IMR-90 (cell line): ENCODE measurements at regions not wholly inside any gene's neighbourhood (a gene's known extent, or its start where the extent isn't known, plus 50 kb on each side); places are given as distances from the start of the nearest gene placed in this dataset.

ENCODE experiments used
- ATAC-seq: fragments of 200-7000 bp; cut with Tn5 transposase; 2 replicates; pipeline ENCODE4 v1.9.1; 2020; ENCODE audit warnings: low read depth, mild to moderate bottlenecking, moderate library complexity
- BruUV-seq: library from RNA; stranded (reverse); fragments of 400-500 nt; replicated peaks from 2 replicates; lab custom pipeline; 2021; lab: Mats Ljungman, UMichigan
- CTCF ChIA-PET: fragments of 300-600 bp; formaldehyde crosslinking; extraction: SDS; loops from one replicate; lab custom pipeline; 2021; ENCODE audit warnings: antibody characterized with exemption; lab: Yijun Ruan, JAX
- POLR2A ChIA-PET: fragments of 300-600 bp; sonication (Branson Sonifier 250); formaldehyde crosslinking; loops from one replicate; lab custom pipeline; 2022; ENCODE audit warnings: antibody characterized with exemption; ENCODE audit not compliant: unreplicated experiment; lab: Charles Lee
- DNase-seq: peaks from one replicate; pipeline ENCODE4 v3.0.0; 2013
- H2AFZ ChIP-seq: replicated peaks from 2 replicates; pipeline ENCODE3; 2013; ENCODE audit warnings: low read length, mild to moderate bottlenecking; ENCODE audit not compliant: poor library complexity
- H2AK5ac ChIP-seq: 2 replicates; pipeline ENCODE4 v1.6.1; 2013; ENCODE audit warnings: low read depth, low read length, inconsistent platforms
- H2AK9ac ChIP-seq: replicated peaks from 2 replicates; pipeline ENCODE3; 2013; ENCODE audit warnings: mild to moderate bottlenecking, low read depth, low read length, moderate library complexity; ENCODE audit not compliant: poor library complexity
- H2BK120ac ChIP-seq: 2 replicates; pipeline ENCODE4 v1.6.1; 2013; ENCODE audit warnings: low read depth, low read length, inconsistent platforms
- H2BK15ac ChIP-seq: 3 replicates; pipeline ENCODE4 v1.6.1; 2013; ENCODE audit warnings: low read depth, low read length, inconsistent platforms
- H2BK20ac ChIP-seq: 2 replicates; pipeline ENCODE4 v1.6.1; 2013; ENCODE audit warnings: low read depth, mild to moderate bottlenecking, inconsistent platforms, low read length, moderate library complexity
- H2BK5ac ChIP-seq: 2 replicates; pipeline ENCODE4 v1.6.1; 2013; ENCODE audit warnings: mild to moderate bottlenecking, low read depth, low read length, inconsistent platforms; ENCODE audit not compliant: poor library complexity, severe bottlenecking
- H3K14ac ChIP-seq: replicated peaks from 2 replicates; pipeline ENCODE4 v1.6.1; 2013; ENCODE audit warnings: low read depth, low read length, inconsistent platforms
- H3K18ac ChIP-seq: 2 replicates; pipeline ENCODE4 v1.6.1; 2013; ENCODE audit warnings: low read depth, low read length, control low read depth
- H3K23ac ChIP-seq: 2 replicates; pipeline ENCODE4 v1.6.1; 2013; ENCODE audit warnings: low read depth, low read length, inconsistent platforms
- H3K27ac ChIP-seq: 2 replicates; pipeline ENCODE4 v1.5.1; 2013; ENCODE audit warnings: mild to moderate bottlenecking, control low read depth, low read length; ENCODE audit not compliant: insufficient read depth
- H3K27me3 ChIP-seq: 2 replicates; pipeline ENCODE4 v1.6.1; 2013; ENCODE audit warnings: low read length; ENCODE audit not compliant: control insufficient read depth, insufficient read depth
- H3K36me3 ChIP-seq: 2 replicates; pipeline ENCODE4 v1.6.1; 2013; ENCODE audit warnings: low read length, mixed read lengths; ENCODE audit not compliant: control insufficient read depth, insufficient read depth
- H3K4ac ChIP-seq: 2 replicates; pipeline ENCODE4 v1.6.1; 2013; ENCODE audit warnings: low read depth, low read length, inconsistent platforms
- H3K4me1 ChIP-seq: 2 replicates; pipeline ENCODE4 v1.6.1; 2013; ENCODE audit warnings: low read length, mixed read lengths; ENCODE audit not compliant: control insufficient read depth, insufficient read depth
- H3K4me2 ChIP-seq: 2 replicates; pipeline ENCODE4 v1.6.1; 2013; ENCODE audit warnings: low read depth, mild to moderate bottlenecking, control low read depth, low read length, moderate library complexity
- H3K4me3 ChIP-seq: 2 replicates; pipeline ENCODE4 v1.5.1; 2013; ENCODE audit warnings: low read depth, mild to moderate bottlenecking, control low read depth, low read length, moderate library complexity; ENCODE audit not compliant: insufficient read depth
- H3K56ac ChIP-seq: 2 replicates; pipeline ENCODE4 v1.6.1; 2013; ENCODE audit warnings: low read length, inconsistent platforms; ENCODE audit not compliant: insufficient read depth; ENCODE audit errors: extremely low read depth
- H3K79me1 ChIP-seq, 2 experiments: 2 replicates each; pipeline ENCODE4 v1.6.1; 2013; ENCODE audit warnings: low read length in 2 of 2, inconsistent platforms in 1 of 2, low read depth in 1 of 2
- H3K9ac ChIP-seq: 2 replicates; pipeline ENCODE4 v1.6.1; 2013; ENCODE audit warnings: low read depth, low read length, control low read depth
- H3K9me1 ChIP-seq: 2 replicates; pipeline ENCODE4 v1.6.1; 2013; ENCODE audit warnings: low read length, inconsistent platforms; ENCODE audit not compliant: insufficient read depth
- H3K9me3 ChIP-seq: 2 replicates; pipeline ENCODE4 v1.6.1; 2013; ENCODE audit warnings: low read length; ENCODE audit not compliant: control insufficient read depth, insufficient read depth
- H4K20me1 ChIP-seq: 2 replicates; pipeline ENCODE4 v1.6.1; 2013; ENCODE audit warnings: low read length, inconsistent platforms; ENCODE audit not compliant: insufficient read depth
- H4K5ac ChIP-seq: 2 replicates; pipeline ENCODE4 v1.6.1; 2013; ENCODE audit warnings: mild to moderate bottlenecking, low read depth, low read length, control low read depth
- H4K8ac ChIP-seq, 2 experiments: 2 replicates each; pipeline ENCODE4 v1.6.1; 2013; ENCODE audit warnings: low read depth in 2 of 2, low read length in 2 of 2, control low read depth in 1 of 2, inconsistent platforms in 1 of 2
- H4K91ac ChIP-seq: 2 replicates; pipeline ENCODE4 v1.6.1; 2013; ENCODE audit warnings: low read depth, low read length, inconsistent platforms; ENCODE audit not compliant: insufficient read depth
- BHLHE40 ChIP-seq: fragments of 150-350 bp; IDR thresholded peaks from 2 replicates; pipeline ENCODE4 v1.6.1; 2016; ENCODE audit warnings: mild to moderate bottlenecking, low read depth, low read length
- CEBPB ChIP-seq: IDR thresholded peaks from 2 replicates; pipeline ENCODE4 v1.6.1; 2012; ENCODE audit warnings: low read depth, low read length, improper control_type of control experiment
- CHD1 ChIP-seq: IDR thresholded peaks from 2 replicates; pipeline ENCODE4 v1.6.1; 2012; ENCODE audit warnings: low read depth, low read length, improper control_type of control experiment
- ELK1 ChIP-seq: fragments of 150-350 bp; IDR thresholded peaks from 2 replicates; pipeline ENCODE4 v1.6.1; 2016; ENCODE audit warnings: low read depth, mild to moderate bottlenecking, low read length, moderate library complexity, borderline replicate concordance
- FOS ChIP-seq: fragments of 150-350 bp; IDR thresholded peaks from 2 replicates; pipeline ENCODE4 v1.6.1; 2016; ENCODE audit warnings: low read depth, low read length
- MAFK ChIP-seq: IDR thresholded peaks from 2 replicates; pipeline ENCODE4 v1.6.1; 2012; ENCODE audit warnings: low read depth, low read length, improper control_type of control experiment
- MAZ ChIP-seq: IDR thresholded peaks from 2 replicates; pipeline ENCODE4 v1.6.1; 2012; ENCODE audit warnings: low read depth, mild to moderate bottlenecking, low read length, improper control_type of control experiment, moderate library complexity, borderline replicate concordance
- MXI1 ChIP-seq: IDR thresholded peaks from 2 replicates; pipeline ENCODE4 v1.6.1; 2012; ENCODE audit warnings: low read depth, mild to moderate bottlenecking, low read length, moderate library complexity, borderline replicate concordance
- NFE2L2 ChIP-seq: fragments of 150-350 bp; IDR thresholded peaks from 2 replicates; pipeline ENCODE4 v1.6.1; 2016; ENCODE audit warnings: low read depth, mild to moderate bottlenecking, low read length
- POLR2A ChIP-seq: IDR thresholded peaks from 2 replicates; pipeline ENCODE4 v1.6.1; 2012; ENCODE audit warnings: mild to moderate bottlenecking, low read depth, low read length
- RAD21 ChIP-seq: IDR thresholded peaks from 2 replicates; pipeline ENCODE4 v1.6.1; 2012; ENCODE audit warnings: low read length, improper control_type of control experiment
- RCOR1 ChIP-seq: IDR thresholded peaks from 2 replicates; pipeline ENCODE4 v1.6.1; 2012; ENCODE audit warnings: mild to moderate bottlenecking, low read length, improper control_type of control experiment; ENCODE audit not compliant: insufficient replicate concordance
- RFX5 ChIP-seq: IDR thresholded peaks from 2 replicates; pipeline ENCODE4 v1.8.0; 2012; ENCODE audit warnings: low read depth, mild to moderate bottlenecking, low read length, moderate library complexity
- SMC3 ChIP-seq: fragments of 150-350 bp; IDR thresholded peaks from 2 replicates; pipeline ENCODE4 v1.6.1; 2016; ENCODE audit warnings: low read depth, mild to moderate bottlenecking, antibody characterized with exemption, low read length, moderate library complexity
- USF2 ChIP-seq: fragments of 150-350 bp; IDR thresholded peaks from 2 replicates; pipeline ENCODE4 v1.6.1; 2017; ENCODE audit warnings: mild to moderate bottlenecking, antibody characterized with exemption, low read length, low read depth
- dilution Hi-C: fragments of 300-500 bp; cut with HindIII; formaldehyde crosslinking; loops from one replicate; pipeline ENCODE4 v1.14.3; 2018; ENCODE audit warnings: low sequenced_read_pairs; ENCODE audit not compliant: unreplicated experiment
- in situ Hi-C: fragments of 300-500 bp; cut with MboI; formaldehyde crosslinking; loops from 3 replicates; pipeline ENCODE4 v1.14.3; 2019; ENCODE audit warnings: low sequenced_read_pairs, inconsistent platforms, mixed read lengths
- intact Hi-C: fragments of 100-400 bp; cut with micrococcal nuclease; formaldehyde crosslinking; loops from 2 replicates; pipeline ENCODE4 v1.10.0; 2022
- TF ChIP-seq, protein P1 (sequence below): conservative IDR thresholded peaks from 2 replicates; pipeline ENCODE4 v1.5.1; 2012; ENCODE audit warnings: mild to moderate bottlenecking, low read depth, low read length, improper control_type of control experiment

DNA sequence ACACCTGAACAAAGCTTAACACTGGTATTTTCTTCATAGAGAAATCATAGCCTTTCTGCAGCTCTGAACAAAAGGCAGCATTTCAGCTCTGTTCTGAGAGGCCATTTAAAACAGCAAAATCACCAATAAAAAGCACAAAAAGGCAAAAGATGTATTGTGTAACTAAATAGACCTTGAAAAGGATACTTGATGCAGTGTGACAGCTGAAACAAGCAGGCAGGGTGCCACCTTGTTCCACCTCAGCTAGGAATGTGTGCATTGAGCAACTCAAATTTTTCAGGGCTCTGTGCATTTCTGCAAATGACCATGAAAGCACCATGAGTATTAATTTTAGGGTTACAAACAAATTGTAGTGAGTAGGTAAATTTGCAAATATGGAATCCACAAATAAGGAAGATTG lies 65.8 kb downstream of the RHOU start:
- POLR2A ChIA-PET = no interaction called here
- in situ Hi-C loops = no loop called here
- BruUV-seq = no TSS peak

More for the DNA sequence above, 65.8 kb downstream of the RHOU start:
- Histone ChIP-seq H4K20me1 (no peaks in the 10 kb centered on the region), H2AK9ac (no peak overlapping the region), H2BK5ac (no peak overlapping the region), H3K9me3 (no peaks in the 10 kb centered on the region), H4K5ac (no peak overlapping the region), H3K4me1 (peaks cover 3% of the 10 kb centered on the region; the same call in 1 of the 2 replicates), H2BK20ac (no peak overlapping the region), H2BK15ac (no peak overlapping the region), H3K79me1 (no peaks in the 10 kb centered on the region), H3K4me2 (no peak overlapping the region), H3K14ac (no peak overlapping the region), H2BK120ac (no peak overlapping the region), H3K4ac (no peak overlapping the region), H2AFZ (no peak overlapping the region), H3K18ac (no peak overlapping the region), H3K36me3 (no peaks in the 10 kb centered on the region), H3K9ac (no peak overlapping the region), H3K23ac (no peak overlapping the region), H3K4me3 (no peak overlapping the region), H3K56ac (no peak overlapping the region), H3K27me3 (peaks cover 6% of the 10 kb centered on the region), H2AK5ac (no peak overlapping the region), H4K8ac (no peak overlapping the region), H4K91ac (no peak overlapping the region), H3K27ac (no peak overlapping the region), H3K9me1 (no peaks in the 10 kb centered on the region)
- intact Hi-C loops (no loop called here), dilution Hi-C loops (no loop called here)
- no peak for TF ChIP-seq POLR2A
- TF ChIP-seq CHD1 = no peak
- no peak for TF ChIP-seq MXI1
- no peak for TF ChIP-seq RAD21
- no peak for TF ChIP-seq NFE2L2
- TF ChIP-seq CEBPB = no peak
- TF ChIP-seq, protein P1, sequence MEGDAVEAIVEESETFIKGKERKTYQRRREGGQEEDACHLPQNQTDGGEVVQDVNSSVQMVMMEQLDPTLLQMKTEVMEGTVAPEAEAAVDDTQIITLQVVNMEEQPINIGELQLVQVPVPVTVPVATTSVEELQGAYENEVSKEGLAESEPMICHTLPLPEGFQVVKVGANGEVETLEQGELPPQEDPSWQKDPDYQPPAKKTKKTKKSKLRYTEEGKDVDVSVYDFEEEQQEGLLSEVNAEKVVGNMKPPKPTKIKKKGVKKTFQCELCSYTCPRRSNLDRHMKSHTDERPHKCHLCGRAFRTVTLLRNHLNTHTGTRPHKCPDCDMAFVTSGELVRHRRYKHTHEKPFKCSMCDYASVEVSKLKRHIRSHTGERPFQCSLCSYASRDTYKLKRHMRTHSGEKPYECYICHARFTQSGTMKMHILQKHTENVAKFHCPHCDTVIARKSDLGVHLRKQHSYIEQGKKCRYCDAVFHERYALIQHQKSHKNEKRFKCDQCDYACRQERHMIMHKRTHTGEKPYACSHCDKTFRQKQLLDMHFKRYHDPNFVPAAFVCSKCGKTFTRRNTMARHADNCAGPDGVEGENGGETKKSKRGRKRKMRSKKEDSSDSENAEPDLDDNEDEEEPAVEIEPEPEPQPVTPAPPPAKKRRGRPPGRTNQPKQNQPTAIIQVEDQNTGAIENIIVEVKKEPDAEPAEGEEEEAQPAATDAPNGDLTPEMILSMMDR = no peak
- no peak for TF ChIP-seq MAFK
- no peak for TF ChIP-seq ELK1
- TF ChIP-seq RCOR1 = no peak
- TF ChIP-seq FOS = no peak
- no peak for TF ChIP-seq USF2
- TF ChIP-seq RFX5 = no peak
- TF ChIP-seq MAZ = no peak
- TF ChIP-seq BHLHE40 = no peak
- TF ChIP-seq SMC3 = no peak
- ATAC-seq (no peak), DNase-seq (no peak)
- CTCF ChIA-PET = no interaction called here
